NCI-H345 treated with DMSO at 0.1 percent for 48 hours (cell line): ENCODE measurements at regions not wholly inside any gene's neighbourhood (a gene's known extent, or its start where the extent isn't known, plus 50 kb on each side); places are given as distances from the start of the nearest gene placed in this dataset.

Source experiments
- DNase-seq: peaks from one replicate; lab custom pipeline; 2025; ENCODE audit not compliant: unreplicated experiment; lab: John Stamatoyannopoulos, UW

- no peak for DNase-seq
Measured at GRCh38 chr2:103667335-103667884, 905.6 kb downstream of the TMEM182 start.

DNA sequence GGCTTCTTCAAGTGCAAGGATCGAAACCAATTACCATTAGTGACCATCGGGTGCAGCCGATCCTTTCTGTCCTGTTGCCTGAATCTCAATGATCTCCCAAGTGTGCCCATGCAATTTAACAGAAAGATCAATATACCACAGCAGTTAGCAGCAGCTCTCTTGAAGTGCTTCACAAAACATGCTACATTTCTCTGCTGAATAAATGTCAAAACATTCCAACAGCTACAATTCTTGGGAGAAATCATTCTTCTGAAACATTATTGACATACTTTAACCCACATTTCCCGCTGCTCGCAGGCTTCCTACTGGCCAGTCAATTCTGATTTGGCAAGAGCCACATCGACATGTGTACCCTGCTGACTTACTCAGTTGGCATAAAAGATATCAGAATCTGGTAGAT is 907.7 kb downstream of the TMEM182 start:
- no peak for DNase-seq
